Ovary (tissue), 3 donors: ENCODE measurements at regions not wholly inside any gene's neighbourhood (a gene's known extent, or its start where the extent isn't known, plus 50 kb on each side); places are given as distances from the start of the nearest gene placed in this dataset.

Source experiments
- EP300 ChIP-seq: sonication (generic); formaldehyde crosslinking; IDR thresholded peaks from one replicate; pipeline ENCODE4 v1.6.1; 2017; ENCODE audit warnings: antibody characterized with exemption
- POLR2A ChIP-seq: fragments of 450-650 bp; IDR thresholded peaks from one replicate; pipeline ENCODE4 v1.6.1; 2017; ENCODE audit warnings: antibody characterized with exemption, mild to moderate bottlenecking, moderate library complexity
- TF ChIP-seq, protein P1 (sequence below), 3 donors: fragments of 450-650 bp in 2 of 3; fragments of 200-600 bp in 1 of 3; IDR thresholded peaks; one replicate each; pipeline versions ENCODE4 v1.5.1 to v1.8.0; 2016 to 2022; ENCODE audit warnings: antibody characterized with exemption in 3 of 3, mild to moderate bottlenecking in 1 of 3
- donor health status: DM: no; HTN: no; CAD: no.

DNA sequence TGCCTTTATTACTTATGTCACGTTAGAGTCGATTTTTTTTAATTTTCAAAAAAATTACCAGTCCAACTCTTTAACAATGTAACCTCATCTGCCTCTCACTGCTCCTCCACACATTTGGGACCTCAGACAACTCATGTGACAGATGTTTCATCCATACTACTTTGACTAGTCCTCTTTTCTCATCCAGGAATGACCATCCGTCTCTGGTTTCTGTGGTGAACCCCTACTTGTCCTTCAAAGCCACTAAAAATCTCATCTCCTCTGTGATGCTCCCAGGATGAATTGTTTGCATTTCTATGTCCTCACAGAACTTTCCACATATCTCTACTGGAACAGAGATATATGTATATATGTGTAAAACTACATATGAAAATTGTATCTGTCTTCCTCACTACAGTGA, 149.8 kb upstream of the ZNF462 start:
- TF ChIP-seq, protein P1, sequence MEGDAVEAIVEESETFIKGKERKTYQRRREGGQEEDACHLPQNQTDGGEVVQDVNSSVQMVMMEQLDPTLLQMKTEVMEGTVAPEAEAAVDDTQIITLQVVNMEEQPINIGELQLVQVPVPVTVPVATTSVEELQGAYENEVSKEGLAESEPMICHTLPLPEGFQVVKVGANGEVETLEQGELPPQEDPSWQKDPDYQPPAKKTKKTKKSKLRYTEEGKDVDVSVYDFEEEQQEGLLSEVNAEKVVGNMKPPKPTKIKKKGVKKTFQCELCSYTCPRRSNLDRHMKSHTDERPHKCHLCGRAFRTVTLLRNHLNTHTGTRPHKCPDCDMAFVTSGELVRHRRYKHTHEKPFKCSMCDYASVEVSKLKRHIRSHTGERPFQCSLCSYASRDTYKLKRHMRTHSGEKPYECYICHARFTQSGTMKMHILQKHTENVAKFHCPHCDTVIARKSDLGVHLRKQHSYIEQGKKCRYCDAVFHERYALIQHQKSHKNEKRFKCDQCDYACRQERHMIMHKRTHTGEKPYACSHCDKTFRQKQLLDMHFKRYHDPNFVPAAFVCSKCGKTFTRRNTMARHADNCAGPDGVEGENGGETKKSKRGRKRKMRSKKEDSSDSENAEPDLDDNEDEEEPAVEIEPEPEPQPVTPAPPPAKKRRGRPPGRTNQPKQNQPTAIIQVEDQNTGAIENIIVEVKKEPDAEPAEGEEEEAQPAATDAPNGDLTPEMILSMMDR (IDR thresholded peaks at IDR 0.05), result no peak
- TF ChIP-seq POLR2A (no peak), EP300 (no peak)
